Transverse colon (tissue), 4 donors: ENCODE measurements at regions not wholly inside any gene's neighbourhood (a gene's known extent, or its start where the extent isn't known, plus 50 kb on each side); places are given as distances from the start of the nearest gene placed in this dataset.

Experiments used
- DNase-seq: peaks from one replicate; pipeline ENCODE4 v3.0.0-alpha.2; 2019
- H3K27ac ChIP-seq, 4 donors: fragments of 200-600 bp; sonication (generic); 2 replicates each; pipeline ENCODE4 v1.5.1; 2016 to 2018; ENCODE audit warnings: inconsistent platforms in 4 of 4
- H3K27me3 ChIP-seq: fragments of 200-600 bp; sonication (generic); 2 replicates; pipeline ENCODE4 v1.5.1; 2017; ENCODE audit warnings: inconsistent platforms
- H3K36me3 ChIP-seq, 4 donors: fragments of 200-600 bp; sonication (generic); 2 replicates each; pipeline ENCODE4 v1.5.1; 2017 to 2019; ENCODE audit warnings: inconsistent platforms in 4 of 4
- H3K4me1 ChIP-seq, 4 donors: fragments of 200-600 bp; sonication (generic); 2 replicates each; pipeline ENCODE4 v1.5.1; 2017 to 2020; ENCODE audit warnings: inconsistent platforms in 4 of 4
- H3K4me3 ChIP-seq, 4 donors: fragments of 200-600 bp; sonication (generic); 1 replicate in 1 of 4; 2 replicates in 3 of 4; pipeline versions ENCODE4 v1.5.1 to v1.6.1; 2017 to 2019; ENCODE audit warnings: inconsistent platforms in 4 of 4
- H3K9me3 ChIP-seq, 2 donors: fragments of 200-600 bp; sonication (generic); 2 replicates each; pipeline ENCODE4 v1.5.1; 2017 to 2019; ENCODE audit warnings: inconsistent platforms in 2 of 2
- CTCF ChIP-seq, 5 experiments: fragments of 200-600 bp in 3 of 5; fragments of 450-650 bp in 2 of 5; sonication (generic) in 3 of 5; IDR thresholded peaks; 1 replicate in 2 of 5; 2 replicates in 3 of 5; pipeline ENCODE4 v1.5.1; 2016 to 2017; ENCODE audit warnings: antibody characterized with exemption in 5 of 5, inconsistent platforms in 3 of 5, mild to moderate bottlenecking in 2 of 5, moderate library complexity in 1 of 5
- EP300 ChIP-seq: sonication (generic); formaldehyde crosslinking; IDR thresholded peaks from one replicate; pipeline ENCODE4 v1.6.1; 2017; ENCODE audit warnings: antibody characterized with exemption, low read depth
- POLR2A ChIP-seq: fragments of 450-650 bp; IDR thresholded peaks from one replicate; pipeline ENCODE4 v1.6.1; 2016; ENCODE audit warnings: antibody characterized with exemption, mild to moderate bottlenecking, moderate library complexity
- POLR2AphosphoS5 ChIP-seq, 3 donors: sonication (generic); formaldehyde crosslinking; IDR thresholded peaks; one replicate each; pipeline ENCODE4 v1.6.1; 2016; ENCODE audit warnings: antibody characterized with exemption in 3 of 3
- WGBS, 2 donors: methylation state at CpG; one replicate each; pipeline ENCODE4 v1.1.5; 2018; ENCODE audit warnings: low coverage in 1 of 2; 5-methylcytosine and 5-hydroxymethylcytosine counted together
- in situ Hi-C, 4 donors: fragments of 200-750 bp; cut with MboI; loops; one replicate each; pipeline versions ENCODE4 v1.15.0 to v1.15.1; 2017; ENCODE audit warnings: low sequenced_read_pairs in 3 of 4, low pct_ligation_motif_present in 1 of 4, low pct_unique_long_range_greater_than_20kb in 1 of 4
- intact Hi-C: fragments of 100-400 bp; cut with DNase I; formaldehyde crosslinking; loops from one replicate; pipeline ENCODE4 v1.15.1; 2023; ENCODE audit warnings: low total_unique reads

GRCh38 chr5:34483442-34484033, 172.6 kb upstream of the RAI14 start:
- no peak for DNase-seq
- TF ChIP-seq CTCF (IDR thresholded peaks at IDR 0.05) (no peak), POLR2AphosphoS5 (IDR thresholded peaks at IDR 0.05) (no peak), POLR2A (no peak), EP300 (no peak)
- in situ Hi-C loops: loop anchor here (5.0 to 25.0 kb wide), 3 partner anchors 419 to 529 kb away; no protein-coding TSS in a partner anchor
- no peak overlapping the region for H3K27ac ChIP-seq
- H3K27me3 ChIP-seq: no peaks in the 10 kb centered on the region
- intact Hi-C loops: no loop called here
- H3K4me1 ChIP-seq: peaks cover 0 to 18% (median 2%) of the 10 kb centered on the region in 4 donors
- no peak overlapping the region for H3K4me3 ChIP-seq
- H3K36me3 ChIP-seq: no peaks in the 10 kb centered on the region
- no peaks in the 10 kb centered on the region for H3K9me3 ChIP-seq
- WGBS, 2 donors: 66 to 71% methylated on average over 4 to 5 of the region's 5 CpGs

- intact Hi-C loops (no loop called here), in situ Hi-C loops (loop anchor here (5.0 to 25.0 kb wide), 3 partner anchors 418 to 528 kb away; no protein-coding TSS in a partner anchor)
- H3K4me3 ChIP-seq: no peak overlapping the region
- H3K9me3 ChIP-seq: no peaks in the 10 kb centered on the region
- no peak for DNase-seq
- peaks cover 0 to 18% (median 2%) of the 10 kb centered on the region in 4 donors for H3K4me1 ChIP-seq
- no peaks in the 10 kb centered on the region for H3K36me3 ChIP-seq
- H3K27me3 ChIP-seq: no peaks in the 10 kb centered on the region
- 61% methylated on average over 3 of the region's 3 CpGs; no CpG with 5 or more reads in 1 of the 2 donors for WGBS, 2 donors
- TF ChIP-seq CTCF (IDR thresholded peaks at IDR 0.05): no peak
- TF ChIP-seq POLR2AphosphoS5 (IDR thresholded peaks at IDR 0.05): no peak
- no peak for TF ChIP-seq EP300
- no peak for TF ChIP-seq POLR2A
- no peak overlapping the region for H3K27ac ChIP-seq
Observed at GRCh38 chr5:34484216-34484920, 171.8 kb upstream of the RAI14 start.

- H3K4me1 ChIP-seq: peaks cover 0 to 18% (median 2%) of the 10 kb centered on the region in 4 donors
Observed at GRCh38 chr5:34485768-34486030, 170.4 kb upstream of the RAI14 start.

More at GRCh38 chr5:34485768-34486030, 170.4 kb upstream of the RAI14 start:
- Histone ChIP-seq H3K27ac (no peak overlapping the region), H3K27me3 (no peaks in the 10 kb centered on the region), H3K4me3 (no peak overlapping the region), H3K36me3 (no peaks in the 10 kb centered on the region), H3K9me3 (no peaks in the 10 kb centered on the region)
- TF ChIP-seq POLR2AphosphoS5 (IDR thresholded peaks at IDR 0.05) (no peak), POLR2A (no peak), EP300 (no peak), CTCF (IDR thresholded peaks at IDR 0.05) (no peak)
- DNase-seq: no peak
- in situ Hi-C loops: loop anchor here (10.0 to 25.0 kb wide), 2 partner anchors 419 to 527 kb away; no protein-coding TSS in a partner anchor
- intact Hi-C loops: loop anchor here (1.0 kb wide), 1 partner anchor 413 kb away; no protein-coding TSS in a partner anchor
